ENCODE measurements at regions not wholly inside any gene's neighbourhood (a gene's known extent, or its start where the extent isn't known, plus 50 kb on each side); places are given as distances from the start of the nearest gene placed in this dataset.

- H3K23ac ChIP-seq (ENCODE audit: low read length in 2 of 2) = no peak overlapping the region
- no peaks in the 10 kb centered on the region for H3K9me3 ChIP-seq (ENCODE audit: control insufficient read depth, low read length)
- no peak overlapping the region for H3K4ac ChIP-seq (ENCODE audit: low read depth in 1 of 2, low read length in 2 of 2)
- no peak overlapping the region for H2AK5ac ChIP-seq (ENCODE audit: low read length, severe bottlenecking)
- H3K27me3 ChIP-seq (ENCODE audit: control insufficient read depth in 1 of 2, insufficient read depth in 1 of 2, low read length in 2 of 2) = peaks cover 14 to 27% of the 10 kb centered on the region in 2 experiments
- no peaks in the 10 kb centered on the region for H3K36me3 ChIP-seq (ENCODE audit: control insufficient read depth in 1 of 2, insufficient read depth in 2 of 2, low read depth in 1 of 2, low read length in 2 of 2)
- H3K18ac ChIP-seq (ENCODE audit: low read depth in 1 of 2, low read length in 2 of 2) = no peak overlapping the region
- no peak overlapping the region for H3K4me2 ChIP-seq (ENCODE audit: low read length, poor library complexity, severe bottlenecking)
- H3K4me3 ChIP-seq (ENCODE audit: insufficient read depth in 1 of 2, low read depth in 1 of 2, low read length in 2 of 2) = no peak overlapping the region
- no peak overlapping the region for H3K14ac ChIP-seq (ENCODE audit: low read length in 2 of 2)
- H2BK5ac ChIP-seq (ENCODE audit: low read depth, low read length, poor library complexity, severe bottlenecking) = no peak overlapping the region
- no peak overlapping the region for H3K27ac ChIP-seq (ENCODE audit: low read length, poor library complexity, severe bottlenecking)
- no peaks in the 10 kb centered on the region for H3K79me1 ChIP-seq (replicated peaks; ENCODE audit: low read length, poor library complexity, severe bottlenecking)
- no peak overlapping the region for H2AFZ ChIP-seq (ENCODE audit: low read depth, low read length)
- no peak overlapping the region for H2BK120ac ChIP-seq (ENCODE audit: low read depth, low read length)
- H3K9ac ChIP-seq (ENCODE audit: low read length) = no peak overlapping the region
- H2BK12ac ChIP-seq (ENCODE audit: low read length in 2 of 2) = no peak overlapping the region
- DNase-seq = no peak
- H3K4me1 ChIP-seq (ENCODE audit: control insufficient read depth, insufficient read depth, low read depth, low read length) = no peaks in the 10 kb centered on the region
- H4K8ac ChIP-seq (ENCODE audit: low read length) = no peak overlapping the region
- no peak overlapping the region for H2BK15ac ChIP-seq (ENCODE audit: low read depth, poor library complexity, severe bottlenecking)
- 94% methylated on average over 5 of the region's 12 CpGs for WGBS
- no peak overlapping the region for H4K91ac ChIP-seq (ENCODE audit: low read length)
Observed at GRCh38 chr9:126107693-126108092, 218.9 kb upstream of the MVB12B start.

GRCh38 chr9:126108240-126108639 is 218.4 kb upstream of the MVB12B start:
- no peak overlapping the region for H3K23ac ChIP-seq (ENCODE audit: low read length in 2 of 2)
- no peak overlapping the region for H3K14ac ChIP-seq (ENCODE audit: low read length in 2 of 2)
- no peaks in the 10 kb centered on the region for H3K36me3 ChIP-seq (ENCODE audit: control insufficient read depth in 1 of 2, insufficient read depth in 2 of 2, low read depth in 1 of 2, low read length in 2 of 2)
- no peak overlapping the region for H3K4ac ChIP-seq (ENCODE audit: low read depth in 1 of 2, low read length in 2 of 2)
- no peak overlapping the region for H3K18ac ChIP-seq (ENCODE audit: low read depth in 1 of 2, low read length in 2 of 2)
- no peak overlapping the region for H3K27ac ChIP-seq (ENCODE audit: low read length, poor library complexity, severe bottlenecking)
- H2BK5ac ChIP-seq (ENCODE audit: low read depth, low read length, poor library complexity, severe bottlenecking) = no peak overlapping the region
- H3K4me2 ChIP-seq (ENCODE audit: low read length, poor library complexity, severe bottlenecking) = no peak overlapping the region
- no peak overlapping the region for H4K8ac ChIP-seq (ENCODE audit: low read length)
- H2BK12ac ChIP-seq (ENCODE audit: low read length in 2 of 2) = no peak overlapping the region
- no peaks in the 10 kb centered on the region for H3K79me1 ChIP-seq (replicated peaks; ENCODE audit: low read length, poor library complexity, severe bottlenecking)
- H4K91ac ChIP-seq (ENCODE audit: low read length) = no peak overlapping the region
- 36% methylated on average over 10 of the region's 11 CpGs for WGBS
- peaks cover 14 to 31% of the 10 kb centered on the region in 2 experiments for H3K27me3 ChIP-seq (ENCODE audit: control insufficient read depth in 1 of 2, insufficient read depth in 1 of 2, low read length in 2 of 2)
- no peak overlapping the region for H3K9ac ChIP-seq (ENCODE audit: low read length)
- H3K9me3 ChIP-seq (ENCODE audit: control insufficient read depth, low read length) = no peaks in the 10 kb centered on the region
- peak; percentile 10 for DNase-seq
- H2AFZ ChIP-seq (ENCODE audit: low read depth, low read length) = no peak overlapping the region
- no peak overlapping the region for H2AK5ac ChIP-seq (ENCODE audit: low read length, severe bottlenecking)
- H3K4me1 ChIP-seq (ENCODE audit: control insufficient read depth, insufficient read depth, low read depth, low read length) = no peaks in the 10 kb centered on the region
- H2BK120ac ChIP-seq (ENCODE audit: low read depth, low read length) = no peak overlapping the region
- peak overlapping the region; percentile 55 for H2BK15ac ChIP-seq (ENCODE audit: low read depth, poor library complexity, severe bottlenecking)
- H3K4me3 ChIP-seq (ENCODE audit: insufficient read depth in 1 of 2, low read depth in 1 of 2, low read length in 2 of 2) = no peak overlapping the region

GRCh38 chr9:126109575-126109974 is 217.1 kb upstream of the MVB12B start:
- H2AK5ac ChIP-seq (ENCODE audit: low read length, severe bottlenecking) = no peak overlapping the region

GRCh38 chr9:126111556-126111955 is 215.1 kb upstream of the MVB12B start:
- no peak overlapping the region for H4K91ac ChIP-seq (ENCODE audit: low read length)
- no peak overlapping the region for H3K14ac ChIP-seq (ENCODE audit: low read length in 2 of 2)

More at GRCh38 chr9:126109575-126109974, 217.1 kb upstream of the MVB12B start:
- H3K4me3 ChIP-seq (ENCODE audit: insufficient read depth in 1 of 2, low read depth in 1 of 2, low read length in 2 of 2) = no peak overlapping the region
- no peak overlapping the region for H2BK12ac ChIP-seq (ENCODE audit: low read length in 2 of 2)
- H3K27ac ChIP-seq (ENCODE audit: low read length, poor library complexity, severe bottlenecking) = no peak overlapping the region
- no peak overlapping the region for H4K91ac ChIP-seq (ENCODE audit: low read length)
- H2BK15ac ChIP-seq (ENCODE audit: low read depth, poor library complexity, severe bottlenecking) = no peak overlapping the region
- no peaks in the 10 kb centered on the region for H3K4me1 ChIP-seq (ENCODE audit: control insufficient read depth, insufficient read depth, low read depth, low read length)
- H3K79me1 ChIP-seq (replicated peaks; ENCODE audit: low read length, poor library complexity, severe bottlenecking) = no peaks in the 10 kb centered on the region
- H3K4ac ChIP-seq (ENCODE audit: low read depth in 1 of 2, low read length in 2 of 2) = no peak overlapping the region
- H3K4me2 ChIP-seq (ENCODE audit: low read length, poor library complexity, severe bottlenecking) = no peak overlapping the region
- DNase-seq = no peak
- no peaks in the 10 kb centered on the region for H3K9me3 ChIP-seq (ENCODE audit: control insufficient read depth, low read length)
- no peak overlapping the region for H3K18ac ChIP-seq (ENCODE audit: low read depth in 1 of 2, low read length in 2 of 2)
- H3K14ac ChIP-seq (ENCODE audit: low read length in 2 of 2) = no peak overlapping the region
- no peak overlapping the region for H4K8ac ChIP-seq (ENCODE audit: low read length)
- H3K23ac ChIP-seq (ENCODE audit: low read length in 2 of 2) = no peak overlapping the region
- H3K9ac ChIP-seq (ENCODE audit: low read length) = no peak overlapping the region
- no peak overlapping the region for H2BK120ac ChIP-seq (ENCODE audit: low read depth, low read length)
- peaks cover 14 to 31% of the 10 kb centered on the region in 2 experiments for H3K27me3 ChIP-seq (ENCODE audit: control insufficient read depth in 1 of 2, insufficient read depth in 1 of 2, low read length in 2 of 2)
- H2AFZ ChIP-seq (ENCODE audit: low read depth, low read length) = no peak overlapping the region
- H2BK5ac ChIP-seq (ENCODE audit: low read depth, low read length, poor library complexity, severe bottlenecking) = no peak overlapping the region
- H3K36me3 ChIP-seq (ENCODE audit: control insufficient read depth in 1 of 2, insufficient read depth in 2 of 2, low read depth in 1 of 2, low read length in 2 of 2) = no peaks in the 10 kb centered on the region

More at GRCh38 chr9:126111556-126111955, 215.1 kb upstream of the MVB12B start:
- H3K4me1 ChIP-seq (ENCODE audit: control insufficient read depth, insufficient read depth, low read depth, low read length) = no peaks in the 10 kb centered on the region
- 75% methylated on average over 5 of the region's 5 CpGs for WGBS
- H2AFZ ChIP-seq (ENCODE audit: low read depth, low read length) = no peak overlapping the region
- no peaks in the 10 kb centered on the region for H3K79me1 ChIP-seq (replicated peaks; ENCODE audit: low read length, poor library complexity, severe bottlenecking)
- H2BK12ac ChIP-seq (ENCODE audit: low read length in 2 of 2) = no peak overlapping the region
- H3K9ac ChIP-seq (ENCODE audit: low read length) = no peak overlapping the region
- H3K36me3 ChIP-seq (ENCODE audit: control insufficient read depth in 1 of 2, insufficient read depth in 2 of 2, low read depth in 1 of 2, low read length in 2 of 2) = no peaks in the 10 kb centered on the region
- no peak for DNase-seq
- H4K8ac ChIP-seq (ENCODE audit: low read length) = no peak overlapping the region
- no peak overlapping the region for H3K18ac ChIP-seq (ENCODE audit: low read depth in 1 of 2, low read length in 2 of 2)
- no peaks in the 10 kb centered on the region for H3K9me3 ChIP-seq (ENCODE audit: control insufficient read depth, low read length)
- no peak overlapping the region for H2BK15ac ChIP-seq (ENCODE audit: low read depth, poor library complexity, severe bottlenecking)
- H3K27ac ChIP-seq (ENCODE audit: low read length, poor library complexity, severe bottlenecking) = no peak overlapping the region
- H2BK5ac ChIP-seq (ENCODE audit: low read depth, low read length, poor library complexity, severe bottlenecking) = no peak overlapping the region
- H3K27me3 ChIP-seq (ENCODE audit: control insufficient read depth in 1 of 2, insufficient read depth in 1 of 2, low read length in 2 of 2) = peaks cover 14 to 41% of the 10 kb centered on the region in 2 experiments
- no peak overlapping the region for H3K4me2 ChIP-seq (ENCODE audit: low read length, poor library complexity, severe bottlenecking)
- H3K4me3 ChIP-seq (ENCODE audit: insufficient read depth in 1 of 2, low read depth in 1 of 2, low read length in 2 of 2) = no peak overlapping the region
- no peak overlapping the region for H3K23ac ChIP-seq (ENCODE audit: low read length in 2 of 2)
- no peak overlapping the region for H3K4ac ChIP-seq (ENCODE audit: low read depth in 1 of 2, low read length in 2 of 2)
- H2BK120ac ChIP-seq (ENCODE audit: low read depth, low read length) = no peak overlapping the region
- no peak overlapping the region for H2AK5ac ChIP-seq (ENCODE audit: low read length, severe bottlenecking)

Measured in mesenchymal stem cell (in vitro differentiated cells and primary cell).